Choroid plexus epithelial cell (primary cell): ENCODE measurements at regions not wholly inside any gene's neighbourhood (a gene's known extent, or its start where the extent isn't known, plus 50 kb on each side); places are given as distances from the start of the nearest gene placed in this dataset.
"Not testable (repeated sequence)": the region's sequence is repeated elsewhere in the genome, so short reads cannot be mapped to it uniquely, and the experiment has no call there.

Source experiments
- DNase-seq: peaks from one replicate; pipeline ENCODE4 v3.0.0-alpha.2; 2010; ENCODE audit warnings: low read depth
- H3K4me3 ChIP-seq: 2 replicates; pipeline ENCODE4 v1.5.1; 2011; ENCODE audit warnings: low read depth, mild to moderate bottlenecking, control low read depth, low read length, moderate library complexity
- TF ChIP-seq, protein P1 (sequence below): conservative IDR thresholded peaks from 2 replicates; pipeline ENCODE4 v1.5.1; 2011; ENCODE audit warnings: low read depth, mild to moderate bottlenecking, control low read depth, inconsistent platforms, low read length, moderate library complexity

GRCh38 chr2:208984376-208985090, 439.3 kb upstream of the MAP2 start:
- TF ChIP-seq, protein P1, sequence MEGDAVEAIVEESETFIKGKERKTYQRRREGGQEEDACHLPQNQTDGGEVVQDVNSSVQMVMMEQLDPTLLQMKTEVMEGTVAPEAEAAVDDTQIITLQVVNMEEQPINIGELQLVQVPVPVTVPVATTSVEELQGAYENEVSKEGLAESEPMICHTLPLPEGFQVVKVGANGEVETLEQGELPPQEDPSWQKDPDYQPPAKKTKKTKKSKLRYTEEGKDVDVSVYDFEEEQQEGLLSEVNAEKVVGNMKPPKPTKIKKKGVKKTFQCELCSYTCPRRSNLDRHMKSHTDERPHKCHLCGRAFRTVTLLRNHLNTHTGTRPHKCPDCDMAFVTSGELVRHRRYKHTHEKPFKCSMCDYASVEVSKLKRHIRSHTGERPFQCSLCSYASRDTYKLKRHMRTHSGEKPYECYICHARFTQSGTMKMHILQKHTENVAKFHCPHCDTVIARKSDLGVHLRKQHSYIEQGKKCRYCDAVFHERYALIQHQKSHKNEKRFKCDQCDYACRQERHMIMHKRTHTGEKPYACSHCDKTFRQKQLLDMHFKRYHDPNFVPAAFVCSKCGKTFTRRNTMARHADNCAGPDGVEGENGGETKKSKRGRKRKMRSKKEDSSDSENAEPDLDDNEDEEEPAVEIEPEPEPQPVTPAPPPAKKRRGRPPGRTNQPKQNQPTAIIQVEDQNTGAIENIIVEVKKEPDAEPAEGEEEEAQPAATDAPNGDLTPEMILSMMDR, result no peak
- no peak for DNase-seq
- H3K4me3 ChIP-seq, result no peak overlapping the region

DNA sequence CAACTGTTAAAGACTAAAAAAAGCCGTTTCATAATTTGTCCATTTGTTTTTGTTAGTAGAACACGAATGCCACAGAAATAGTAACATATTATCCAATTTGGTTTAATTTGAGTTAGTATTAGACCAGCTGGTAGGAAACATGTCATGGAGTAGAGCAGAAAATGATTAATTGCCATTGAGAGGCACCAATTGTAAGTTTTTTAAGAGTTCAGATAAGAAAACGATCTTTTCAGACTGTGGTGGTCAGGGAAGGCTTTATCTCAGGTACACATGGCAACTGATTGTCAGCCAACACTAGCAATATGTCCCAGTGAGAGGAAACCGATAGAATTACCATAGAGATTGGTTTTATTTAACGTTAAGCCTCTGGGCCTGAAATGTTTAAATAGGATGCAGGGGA, 438.2 kb upstream of the MAP2 start:
- TF ChIP-seq, protein P1, result no peak
- no peak overlapping the region for H3K4me3 ChIP-seq

DNA sequence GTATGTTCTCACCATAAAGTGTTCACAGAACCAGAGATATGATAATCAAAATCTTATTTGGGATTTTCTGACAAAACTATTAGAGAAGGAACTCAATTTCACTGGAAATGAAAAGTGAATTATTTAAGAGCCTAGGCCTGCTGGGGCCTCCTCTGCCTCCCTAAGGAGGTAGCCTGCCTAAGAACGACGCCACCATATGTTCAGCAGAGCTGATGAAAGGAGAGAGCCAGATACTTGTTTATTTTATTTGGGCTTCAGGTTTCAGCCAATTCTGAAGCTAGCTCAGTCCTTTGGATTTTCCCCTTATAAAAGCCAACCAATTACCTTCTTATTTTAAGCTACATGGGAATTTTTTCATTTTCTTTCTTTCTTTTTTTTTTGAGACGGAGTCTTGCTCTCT, 433.1 kb upstream of the MAP2 start:
- no peak overlapping the region for H3K4me3 ChIP-seq
- DNase-seq, result no peak
- TF ChIP-seq, protein P1, result no peak

More for the DNA sequence above, 438.2 kb upstream of the MAP2 start:
- no peak for DNase-seq

- TF ChIP-seq, protein P1, result no peak
- no peak overlapping the region for H3K4me3 ChIP-seq
- DNase-seq, result no peak
Measured at GRCh38 chr2:208999911-209000310, 423.9 kb upstream of the MAP2 start.

DNA sequence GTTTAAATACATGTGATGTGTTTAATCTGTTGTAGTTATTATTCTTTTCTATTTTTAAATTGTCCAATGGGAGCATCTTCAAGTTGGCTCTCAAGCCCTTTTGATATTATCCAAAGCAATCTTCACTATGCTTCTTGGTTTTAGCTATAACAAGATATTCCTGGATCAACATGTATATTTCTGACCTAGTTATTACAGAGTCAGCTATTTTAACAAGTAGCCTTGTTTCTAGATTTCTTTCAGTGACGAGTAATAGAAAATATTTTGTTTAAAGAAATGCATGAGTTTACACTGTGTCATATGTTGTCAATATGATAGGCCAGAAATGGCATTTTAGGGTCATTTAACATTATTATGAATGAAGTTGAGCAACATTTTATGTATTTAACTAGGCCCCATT, 421.8 kb upstream of the MAP2 start:
- TF ChIP-seq, protein P1, result no peak
- no peak for DNase-seq
- H3K4me3 ChIP-seq, result no peak overlapping the region

DNA sequence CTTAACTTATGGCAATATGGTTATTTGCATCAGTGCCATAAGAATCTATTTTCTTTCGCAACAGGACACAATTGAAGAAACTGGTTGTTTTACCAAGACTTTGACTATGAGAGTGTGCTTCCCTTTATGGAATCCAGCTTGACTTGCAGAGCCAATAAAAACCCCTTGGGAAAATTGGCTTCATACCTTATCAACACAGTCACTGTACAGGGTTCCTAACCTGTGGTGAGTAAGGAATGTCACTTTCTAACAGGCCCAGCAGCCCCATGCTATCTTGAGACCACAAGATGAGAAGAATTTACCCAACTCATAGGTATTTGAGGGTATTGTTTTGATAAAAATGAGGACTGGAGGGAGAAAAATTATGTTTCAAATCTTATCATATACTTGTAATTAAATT, 418.5 kb upstream of the MAP2 start:
- no peak for DNase-seq
- H3K4me3 ChIP-seq, result no peak overlapping the region
- TF ChIP-seq, protein P1, result no peak

GRCh38 chr2:209008636-209009287, 415.1 kb upstream of the MAP2 start:
- TF ChIP-seq, protein P1, result no peak
- no peak overlapping the region for H3K4me3 ChIP-seq
- DNase-seq, result no peak

DNA sequence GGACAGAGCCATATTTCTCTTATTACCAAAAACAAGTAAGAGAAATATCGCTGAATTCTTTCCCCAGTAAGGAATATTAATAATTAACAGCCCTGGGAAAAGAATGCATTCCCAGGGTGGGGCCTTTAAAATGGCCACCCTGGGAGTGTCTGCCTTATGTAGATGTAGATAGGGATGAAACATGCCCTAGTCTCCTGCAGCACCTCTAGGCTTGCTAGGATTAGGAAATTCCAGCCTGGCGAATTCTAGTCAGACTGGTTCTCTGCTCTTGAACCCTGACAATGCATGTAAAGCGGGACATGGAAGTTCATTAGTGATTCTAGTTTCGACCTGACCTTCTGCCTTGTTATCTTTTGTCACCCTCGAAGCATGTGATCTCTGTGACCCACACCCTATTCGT, 405.2 kb upstream of the MAP2 start:
- H3K4me3 ChIP-seq, DNase-seq: not testable (repeated sequence)
